Left ventricle myocardium inferior (tissue), 1 donor: ENCODE measurements at regions not wholly inside any gene's neighbourhood (a gene's known extent, or its start where the extent isn't known, plus 50 kb on each side); places are given as distances from the start of the nearest gene placed in this dataset.

ENCODE experiments used
- DNase-seq: peaks from one replicate; pipeline ENCODE4 v3.0.0-alpha.2; 2020
- H3K27ac ChIP-seq: fragments of 200-600 bp; replicated peaks from 2 replicates; pipeline ENCODE4 v1.8.0; 2021
- H3K27me3 ChIP-seq: fragments of 200-600 bp; 2 replicates; pipeline ENCODE4 v1.8.0; 2021; ENCODE audit warnings: low read depth
- H3K36me3 ChIP-seq: fragments of 200-600 bp; 2 replicates; pipeline ENCODE4 v1.8.0; 2021
- H3K4me1 ChIP-seq: fragments of 200-600 bp; 2 replicates; pipeline ENCODE4 v1.8.0; 2021
- H3K4me3 ChIP-seq: fragments of 200-600 bp; 2 replicates; pipeline ENCODE4 v1.8.0; 2021; ENCODE audit warnings: mild to moderate bottlenecking, moderate library complexity
- H3K9me3 ChIP-seq: fragments of 200-600 bp; replicated peaks from 2 replicates; pipeline ENCODE4 v1.8.0; 2021
- CTCF ChIP-seq: fragments of 200-600 bp; IDR thresholded peaks from 2 replicates; pipeline ENCODE4 v1.8.0; 2021; ENCODE audit warnings: antibody characterized with exemption, mild to moderate bottlenecking, borderline replicate concordance
- intact Hi-C: fragments of 100-400 bp; cut with micrococcal nuclease; formaldehyde crosslinking; loops from one replicate; pipeline ENCODE4 v1.11.0; 2022
- donor health status: DM: no; HTN: yes; CAD: no; lungs with severe emphysema.

GRCh38 chr13:86792153-86792651 is 879.0 kb upstream of the SLITRK5 start:
- Histone ChIP-seq H3K4me3 (no peak overlapping the region), H3K27me3 (no peaks in the 10 kb centered on the region), H3K36me3 (no peaks in the 10 kb centered on the region), H3K27ac (no peak overlapping the region), H3K4me1 (no peaks in the 10 kb centered on the region), H3K9me3 (peaks cover 18% of the 10 kb centered on the region)
- TF ChIP-seq CTCF: no peak
- no peak for DNase-seq
- intact Hi-C loops: no loop called here

GRCh38 chr13:86795858-86796257 is 875.3 kb upstream of the SLITRK5 start:
- no peak for DNase-seq
- intact Hi-C loops: no loop called here
- Histone ChIP-seq H3K27ac (no peak overlapping the region), H3K9me3 (peaks cover 23% of the 10 kb centered on the region), H3K4me1 (no peaks in the 10 kb centered on the region), H3K4me3 (no peak overlapping the region), H3K36me3 (no peaks in the 10 kb centered on the region), H3K27me3 (no peaks in the 10 kb centered on the region)
- no peak for TF ChIP-seq CTCF

- Histone ChIP-seq H3K27me3 (no peaks in the 10 kb centered on the region), H3K36me3 (no peaks in the 10 kb centered on the region), H3K4me3 (no peak overlapping the region), H3K9me3 (peaks cover 3% of the 10 kb centered on the region), H3K27ac (no peak overlapping the region), H3K4me1 (no peaks in the 10 kb centered on the region)
- intact Hi-C loops: no loop called here
- TF ChIP-seq CTCF: no peak
- DNase-seq: no peak
Measured at GRCh38 chr13:86810361-86810760, 860.8 kb upstream of the SLITRK5 start.

GRCh38 chr13:86813198-86813597 is 858.0 kb upstream of the SLITRK5 start:
- no peaks in the 10 kb centered on the region for H3K36me3 ChIP-seq
- peaks cover 3% of the 10 kb centered on the region for H3K9me3 ChIP-seq
- intact Hi-C loops: no loop called here
- H3K4me1 ChIP-seq: no peaks in the 10 kb centered on the region
- no peak for TF ChIP-seq CTCF
- H3K4me3 ChIP-seq: no peak overlapping the region
- DNase-seq: no peak
- H3K27me3 ChIP-seq: no peaks in the 10 kb centered on the region
- H3K27ac ChIP-seq: no peak overlapping the region

GRCh38 chr13:86825410-86825809 is 845.8 kb upstream of the SLITRK5 start:
- DNase-seq: no peak
- Histone ChIP-seq H3K4me1 (no peaks in the 10 kb centered on the region), H3K4me3 (no peak overlapping the region), H3K27me3 (no peaks in the 10 kb centered on the region), H3K27ac (no peak overlapping the region), H3K9me3 (no peaks in the 10 kb centered on the region), H3K36me3 (no peaks in the 10 kb centered on the region)
- intact Hi-C loops: no loop called here
- TF ChIP-seq CTCF: no peak

- H3K36me3 ChIP-seq: no peaks in the 10 kb centered on the region
- H3K27me3 ChIP-seq: no peaks in the 10 kb centered on the region
- intact Hi-C loops: no loop called here
- no peaks in the 10 kb centered on the region for H3K4me1 ChIP-seq
- DNase-seq: no peak
- H3K27ac ChIP-seq: no peak overlapping the region
- no peak for TF ChIP-seq CTCF
- no peaks in the 10 kb centered on the region for H3K9me3 ChIP-seq
- no peak overlapping the region for H3K4me3 ChIP-seq
Measured at GRCh38 chr13:86826232-86826631, 844.9 kb upstream of the SLITRK5 start.
